GM21825 (cell line): ENCODE measurements at regions not wholly inside any gene's neighbourhood (a gene's known extent, or its start where the extent isn't known, plus 50 kb on each side); places are given as distances from the start of the nearest gene placed in this dataset.

Source experiments
- ATAC-seq: cut with Tn5 transposase; IDR thresholded peaks from one replicate; pipeline ENCODE4 v1.9.1; 2021; ENCODE audit warnings: mild to moderate bottlenecking, moderate library complexity; ENCODE audit not compliant: unreplicated experiment

GRCh38 chr7:130910949-130911944 is 177.2 kb upstream of the KLF14 start:
- no peak for ATAC-seq

GRCh38 chr7:130912082-130912861 is 178.3 kb upstream of the KLF14 start:
- no peak for ATAC-seq

- peak; percentile 85 for ATAC-seq
Observed at GRCh38 chr7:130912862-130913638, 179.0 kb upstream of the KLF14 start.

- ATAC-seq, result no peak
Observed at GRCh38 chr7:130913639-130914553, 179.9 kb upstream of the KLF14 start.

- no peak for ATAC-seq
Observed at GRCh38 chr7:130914554-130915294, 180.7 kb upstream of the KLF14 start.

GRCh38 chr7:130917669-130918128 is 183.7 kb upstream of the KLF14 start:
- ATAC-seq, result no peak

GRCh38 chr7:130918129-130919052 is 184.4 kb upstream of the KLF14 start:
- ATAC-seq, result no peak

GRCh38 chr7:130919316-130920103 is 185.5 kb upstream of the KLF14 start:
- no peak for ATAC-seq

- ATAC-seq, result no peak
Observed at GRCh38 chr7:130920122-130920521, 186.1 kb upstream of the KLF14 start.

- no peak for ATAC-seq
Observed at GRCh38 chr7:130921391-130922180, 187.6 kb upstream of the KLF14 start.

GRCh38 chr7:130922206-130923112 is 188.5 kb upstream of the KLF14 start:
- ATAC-seq, result no peak

GRCh38 chr7:130923365-130923764 is 189.4 kb upstream of the KLF14 start:
- ATAC-seq, result no peak

GRCh38 chr7:130923930-130924329 is 189.9 kb upstream of the KLF14 start:
- no peak for ATAC-seq

- no peak for ATAC-seq
Observed at GRCh38 chr7:130925136-130925794, 191.3 kb upstream of the KLF14 start.
